AG04449 (cell line): ENCODE measurements at regions not wholly inside any gene's neighbourhood (a gene's known extent, or its start where the extent isn't known, plus 50 kb on each side); places are given as distances from the start of the nearest gene placed in this dataset.
A peak's percentile ranks its signal among the peaks of the same experiment; 100 is the strongest.

ENCODE experiments used
- CTCF ChIA-PET: fragments of 350-600 bp; formaldehyde crosslinking; extraction: SDS; loops from one replicate; lab custom pipeline; 2021; ENCODE audit warnings: antibody characterized with exemption; lab: Yijun Ruan, JAX
- POLR2A ChIA-PET: fragments of 400-600, 350-600 bp; formaldehyde crosslinking; extraction: SDS; loops from one replicate; lab custom pipeline; 2020; ENCODE audit warnings: antibody characterized with exemption, inconsistent platforms; lab: Yijun Ruan, JAX
- DNase-seq: peaks from one replicate; pipeline ENCODE4 v3.0.0-alpha.2; 2010; ENCODE audit warnings: low read depth, low spot score
- H3K4me3 ChIP-seq: 2 replicates; pipeline ENCODE4 v1.5.1; 2011; ENCODE audit warnings: low read depth, mild to moderate bottlenecking, control low read depth, low read length
- TF ChIP-seq, protein P1 (sequence below): IDR thresholded peaks from one replicate; pipeline ENCODE4 v1.5.1; 2011; ENCODE audit warnings: mild to moderate bottlenecking, moderate library complexity, low read length, control low read depth, inconsistent platforms; ENCODE audit not compliant: insufficient read depth; ENCODE audit errors: missing control alignments

DNA sequence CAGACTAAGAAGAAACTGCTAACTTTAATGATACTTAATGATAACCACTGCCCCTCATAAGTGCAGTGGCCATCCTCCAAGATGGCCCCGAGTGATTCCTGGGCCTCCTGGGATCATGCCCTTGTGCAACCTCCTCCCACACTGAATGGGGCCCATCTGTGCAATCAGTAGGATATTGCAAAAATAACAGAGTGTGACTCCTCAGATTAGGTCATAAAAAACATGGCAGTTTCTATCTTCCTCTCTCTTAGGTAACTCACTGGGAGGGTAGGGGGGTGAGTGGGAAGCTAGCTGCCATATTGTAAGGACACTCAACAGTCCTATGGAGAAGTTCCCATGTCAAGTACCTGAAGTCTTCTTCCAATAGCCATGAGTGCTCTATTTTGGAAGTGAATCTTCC is 173.0 kb downstream of the SHQ1 start:
- POLR2A ChIA-PET, result interaction anchor here (0.6 kb wide), 1 partner anchor 773 kb away, joined by 3 read pairs; no protein-coding TSS in a partner anchor
- no peak overlapping the region for H3K4me3 ChIP-seq
- TF ChIP-seq, protein P1, sequence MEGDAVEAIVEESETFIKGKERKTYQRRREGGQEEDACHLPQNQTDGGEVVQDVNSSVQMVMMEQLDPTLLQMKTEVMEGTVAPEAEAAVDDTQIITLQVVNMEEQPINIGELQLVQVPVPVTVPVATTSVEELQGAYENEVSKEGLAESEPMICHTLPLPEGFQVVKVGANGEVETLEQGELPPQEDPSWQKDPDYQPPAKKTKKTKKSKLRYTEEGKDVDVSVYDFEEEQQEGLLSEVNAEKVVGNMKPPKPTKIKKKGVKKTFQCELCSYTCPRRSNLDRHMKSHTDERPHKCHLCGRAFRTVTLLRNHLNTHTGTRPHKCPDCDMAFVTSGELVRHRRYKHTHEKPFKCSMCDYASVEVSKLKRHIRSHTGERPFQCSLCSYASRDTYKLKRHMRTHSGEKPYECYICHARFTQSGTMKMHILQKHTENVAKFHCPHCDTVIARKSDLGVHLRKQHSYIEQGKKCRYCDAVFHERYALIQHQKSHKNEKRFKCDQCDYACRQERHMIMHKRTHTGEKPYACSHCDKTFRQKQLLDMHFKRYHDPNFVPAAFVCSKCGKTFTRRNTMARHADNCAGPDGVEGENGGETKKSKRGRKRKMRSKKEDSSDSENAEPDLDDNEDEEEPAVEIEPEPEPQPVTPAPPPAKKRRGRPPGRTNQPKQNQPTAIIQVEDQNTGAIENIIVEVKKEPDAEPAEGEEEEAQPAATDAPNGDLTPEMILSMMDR, result no peak
- CTCF ChIA-PET, result interaction anchor here (3.3 kb wide), 1 partner anchor 9 kb away, joined by 17 read pairs; no protein-coding TSS in a partner anchor
- no peak for DNase-seq

DNA sequence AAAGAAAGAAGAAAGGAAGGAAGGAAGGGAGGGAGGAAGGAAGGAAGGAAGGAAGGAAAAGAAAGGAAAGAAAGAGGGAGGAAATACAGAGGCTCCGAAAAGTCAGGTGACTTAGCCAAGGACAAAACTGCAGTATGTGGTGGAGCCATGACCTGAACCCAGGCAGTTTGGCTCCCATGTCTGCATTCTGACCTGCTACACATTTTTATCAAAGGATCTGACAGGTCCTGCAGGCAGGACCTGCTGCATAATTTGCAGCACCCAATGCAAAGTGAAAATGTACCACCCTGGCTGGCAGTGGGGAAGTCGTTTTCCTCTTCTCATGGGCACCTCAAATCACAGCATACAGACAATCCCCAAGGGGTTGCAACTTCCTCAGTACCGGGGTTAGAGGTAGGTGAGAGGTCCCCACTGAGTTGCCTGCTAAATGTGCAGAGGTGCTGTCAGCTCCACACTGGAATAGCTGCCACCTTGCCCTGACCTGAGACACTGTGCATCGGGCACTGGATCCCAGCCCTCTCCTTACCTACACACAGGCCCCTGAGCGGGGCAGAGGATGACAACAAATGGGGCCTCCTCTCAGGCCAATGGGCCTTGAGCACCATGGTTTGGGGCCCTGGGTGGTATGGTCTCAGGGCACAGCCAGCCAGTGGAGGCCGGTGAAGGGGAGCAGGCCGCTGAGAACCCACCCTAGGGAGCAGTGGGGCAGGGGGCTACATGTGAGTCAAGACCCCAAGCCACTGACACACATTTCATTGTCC is 175.1 kb downstream of the SHQ1 start:
- TF ChIP-seq, protein P1, result no peak
- POLR2A ChIA-PET, result no interaction called here
- CTCF ChIA-PET, result no interaction called here
- DNase-seq, result no peak
- no peak overlapping the region for H3K4me3 ChIP-seq

DNA sequence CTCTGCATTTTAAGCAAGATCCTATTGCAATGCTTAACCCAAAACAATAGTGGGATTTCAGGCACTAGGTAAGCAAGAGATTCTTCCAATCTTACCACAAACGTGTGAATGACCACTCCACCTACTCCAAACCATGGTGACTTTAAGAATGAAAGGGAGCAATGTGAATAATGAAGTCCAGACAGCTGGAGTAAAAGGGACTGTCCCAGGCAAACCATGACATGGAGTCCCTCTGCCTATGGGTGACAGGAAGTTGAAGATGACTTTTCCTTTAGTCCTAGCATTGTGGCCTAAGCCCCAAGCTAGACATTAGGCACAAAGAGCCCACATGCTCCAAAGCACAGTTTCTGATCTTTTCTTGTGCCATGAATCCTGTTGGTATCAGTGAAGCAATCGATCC is 179.0 kb downstream of the SHQ1 start:
- TF ChIP-seq, protein P1, result no peak
- POLR2A ChIA-PET, result no interaction called here
- no peak overlapping the region for H3K4me3 ChIP-seq
- DNase-seq, result no peak
- CTCF ChIA-PET, result no interaction called here

DNA sequence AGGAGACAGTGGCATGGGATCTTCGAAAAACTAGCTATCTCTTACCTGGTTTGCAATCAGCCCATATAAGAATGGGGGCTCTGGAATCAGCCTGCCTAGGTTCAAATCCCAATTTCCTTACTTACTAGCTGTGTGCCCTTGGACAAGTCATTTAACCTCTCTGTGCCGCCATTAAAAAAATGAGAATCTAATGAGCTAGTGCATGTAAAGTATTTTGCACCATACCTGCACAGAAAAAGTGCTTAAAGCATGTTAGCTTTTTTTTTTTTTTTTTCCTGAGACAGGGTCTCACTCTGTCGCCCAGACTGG is 181.8 kb downstream of the SHQ1 start:
- no peak overlapping the region for H3K4me3 ChIP-seq
- CTCF ChIA-PET, result interaction anchor here (0.9 to 2.9 kb wide), 15 partner anchors 8 to 791 kb away, joined by 3 to 17 read pairs (median 3); no protein-coding TSS in a partner anchor
- DNase-seq, result no peak
- TF ChIP-seq, protein P1, result no peak
- POLR2A ChIA-PET, result no interaction called here

DNA sequence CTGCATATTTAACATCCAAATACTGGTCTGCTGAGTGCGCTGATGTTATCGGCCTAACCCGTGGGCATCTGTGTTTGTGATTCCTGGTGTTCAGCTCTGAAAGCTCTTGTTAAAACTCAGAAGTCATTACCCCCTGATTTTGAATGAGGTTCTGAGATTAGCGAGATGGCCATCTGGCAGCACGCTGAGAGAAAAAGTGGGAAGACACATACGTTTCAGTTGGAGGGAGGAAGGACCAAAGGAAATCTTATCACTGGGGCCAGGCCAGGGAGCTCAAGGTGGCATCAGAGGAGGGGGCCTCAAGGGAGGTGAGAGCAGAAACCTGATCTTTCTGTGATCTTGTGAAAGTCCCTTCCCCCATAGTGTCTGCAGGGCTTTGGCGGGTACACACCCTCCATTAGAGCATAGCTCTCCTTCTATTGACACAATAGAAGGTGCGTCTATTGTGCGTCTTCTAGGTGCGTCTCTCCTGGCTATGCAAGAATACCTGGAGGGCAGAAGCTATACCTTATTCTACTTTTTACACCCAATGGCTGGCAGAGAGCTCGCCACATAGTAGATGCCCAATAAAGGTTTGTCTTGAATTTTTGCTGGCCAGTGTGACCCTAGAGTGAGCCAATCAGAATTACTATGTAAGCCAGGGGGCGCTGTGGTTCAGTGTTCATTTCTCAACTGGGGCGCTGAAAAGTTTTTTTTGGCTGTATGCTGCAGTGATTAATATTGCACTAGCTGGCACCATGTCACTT is 182.4 kb downstream of the SHQ1 start:
- CTCF ChIA-PET, result interaction anchor here (0.9 to 2.9 kb wide), 15 partner anchors 8 to 791 kb away, joined by 3 to 17 read pairs (median 4); no protein-coding TSS in a partner anchor
- POLR2A ChIA-PET, result no interaction called here
- TF ChIP-seq, protein P1, result peak; percentile 23
- H3K4me3 ChIP-seq, result no peak overlapping the region
- no peak for DNase-seq

DNA sequence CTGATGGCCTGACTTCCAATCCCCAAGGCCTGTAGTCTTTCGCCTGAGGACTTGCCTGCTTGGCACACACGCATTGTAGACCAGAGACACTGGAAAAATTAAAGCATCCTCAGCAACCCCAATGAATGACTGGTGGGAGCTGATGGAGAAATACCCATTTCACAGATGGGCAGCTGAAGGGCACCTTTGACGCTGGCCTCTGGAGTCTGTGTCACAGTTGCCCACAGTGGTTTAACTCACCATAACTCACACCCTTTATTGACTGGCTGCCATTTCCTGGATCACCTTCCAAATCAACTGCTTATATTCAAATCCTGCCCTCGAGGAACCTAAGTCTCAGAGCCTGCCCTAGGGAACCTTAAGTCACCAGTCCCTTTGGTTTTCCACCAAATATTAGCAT is 183.1 kb downstream of the SHQ1 start:
- TF ChIP-seq, protein P1, result no peak
- no peak for DNase-seq
- no peak overlapping the region for H3K4me3 ChIP-seq
- CTCF ChIA-PET, result interaction anchor here (1.1 to 2.9 kb wide), 7 partner anchors 9 to 421 kb away, joined by 4 to 17 read pairs (median 6); no protein-coding TSS in a partner anchor
- POLR2A ChIA-PET, result no interaction called here
